ENCODE measurements at regions not wholly inside any gene's neighbourhood (a gene's known extent, or its start where the extent isn't known, plus 50 kb on each side); places are given as distances from the start of the nearest gene placed in this dataset.
"Not testable (repeated sequence)": the region's sequence is repeated elsewhere in the genome, so short reads cannot be mapped to it uniquely, and the experiment has no call there.

- DNase-seq: not testable (repeated sequence)
Measured at GRCh38 chr17:30711626-30712507, 112.6 kb downstream of the CRLF3 start.

- not testable (repeated sequence) for DNase-seq
Measured at GRCh38 chr17:30711176-30711575, 113.3 kb downstream of the CRLF3 start.

GRCh38 chr17:30710276-30711088, 114.0 kb downstream of the CRLF3 start:
- DNase-seq: not testable (repeated sequence)

DNA sequence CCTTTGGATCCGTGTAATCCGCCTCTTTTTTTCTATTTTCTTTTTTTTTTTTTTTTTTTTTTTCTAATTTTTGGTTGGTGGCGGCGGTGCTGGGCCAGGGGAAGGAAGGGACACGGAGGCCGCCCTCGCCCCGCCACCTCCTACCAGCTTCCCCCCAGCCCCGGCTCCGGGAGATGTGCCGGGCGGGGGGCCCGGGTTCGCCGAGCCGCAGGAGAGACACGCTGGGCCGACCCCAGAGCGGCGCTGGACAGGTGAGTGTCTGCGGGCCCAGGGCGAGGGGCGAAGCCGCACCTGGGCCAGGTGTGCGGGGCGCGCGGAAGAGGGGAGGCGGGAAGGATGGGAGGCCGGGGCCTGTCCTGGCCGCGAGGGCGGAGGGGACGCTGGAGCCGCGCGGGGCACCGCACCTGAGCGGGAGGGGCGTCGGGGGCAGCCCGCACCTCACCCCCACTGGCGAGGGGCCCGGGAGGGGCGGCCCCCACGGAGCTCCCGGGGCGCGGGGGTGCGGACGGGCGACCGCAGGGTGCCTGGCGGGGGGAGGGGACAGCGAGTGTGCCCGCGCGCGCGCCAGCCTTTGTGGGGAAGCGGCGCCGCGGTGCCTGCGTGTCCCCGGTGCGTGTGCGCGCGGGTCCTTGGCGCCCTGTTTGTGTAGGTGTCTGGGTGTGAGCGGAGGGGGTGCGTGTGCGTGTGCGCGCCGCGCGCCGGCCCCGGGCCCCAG, 114.8 kb downstream of the CRLF3 start:
- peak; percentile 51 for DNase-seq

DNA sequence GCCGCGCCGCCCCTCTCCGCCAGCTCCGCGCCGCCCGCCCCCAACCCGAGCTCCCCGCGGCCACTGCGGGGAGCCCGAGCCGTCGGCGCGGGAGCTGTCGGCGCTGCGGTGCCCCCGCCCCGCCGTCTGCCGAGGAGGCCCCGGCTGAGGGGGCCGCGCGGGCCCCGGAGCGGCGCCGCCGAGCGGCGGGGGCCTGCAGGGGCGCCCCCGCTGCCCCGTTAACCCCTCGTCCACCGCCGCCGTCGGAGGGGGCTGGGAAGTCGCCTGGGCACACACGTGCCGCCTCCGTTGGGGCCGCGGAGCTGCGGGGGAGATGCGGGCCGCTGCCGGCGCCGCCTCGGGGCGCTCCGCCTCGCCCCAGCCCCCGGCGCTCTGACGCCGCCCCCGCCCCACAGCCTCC, 115.4 kb downstream of the CRLF3 start:
- DNase-seq: peak; percentile 20

GRCh38 chr17:30708241-30709078, 116.0 kb downstream of the CRLF3 start:
- DNase-seq: peak; percentile 69

- DNase-seq: not testable (repeated sequence)
Measured at GRCh38 chr17:30707724-30708240, 116.7 kb downstream of the CRLF3 start.

- DNase-seq: not testable (repeated sequence)
Measured at GRCh38 chr17:30706461-30707335, 117.8 kb downstream of the CRLF3 start.

DNA sequence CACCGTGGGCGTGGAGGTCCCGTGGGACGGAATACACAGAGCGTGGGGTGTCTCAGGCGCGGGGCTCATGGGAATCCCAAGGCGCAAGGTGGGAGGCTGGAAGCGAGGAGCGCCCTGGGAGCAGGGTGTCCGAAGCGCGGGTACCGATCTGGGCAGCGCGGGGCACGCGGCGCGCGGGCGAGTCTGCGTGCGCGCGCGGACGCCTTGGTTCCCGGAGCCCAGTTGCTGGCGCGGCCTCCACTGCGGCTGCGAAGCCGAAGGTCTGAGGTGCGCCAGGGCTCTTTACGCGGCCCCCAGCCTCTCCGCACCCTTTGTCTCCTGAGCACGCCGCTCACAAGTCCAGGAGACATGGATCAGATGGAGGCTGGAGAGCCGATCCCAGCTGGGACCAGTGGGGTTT, 118.5 kb downstream of the CRLF3 start:
- DNase-seq: not testable (repeated sequence)

GRCh38 chr17:30701498-30701989, 122.9 kb downstream of the CRLF3 start:
- DNase-seq: no peak

GRCh38 chr17:30700833-30701232, 123.7 kb downstream of the CRLF3 start:
- not testable (repeated sequence) for DNase-seq

DNA sequence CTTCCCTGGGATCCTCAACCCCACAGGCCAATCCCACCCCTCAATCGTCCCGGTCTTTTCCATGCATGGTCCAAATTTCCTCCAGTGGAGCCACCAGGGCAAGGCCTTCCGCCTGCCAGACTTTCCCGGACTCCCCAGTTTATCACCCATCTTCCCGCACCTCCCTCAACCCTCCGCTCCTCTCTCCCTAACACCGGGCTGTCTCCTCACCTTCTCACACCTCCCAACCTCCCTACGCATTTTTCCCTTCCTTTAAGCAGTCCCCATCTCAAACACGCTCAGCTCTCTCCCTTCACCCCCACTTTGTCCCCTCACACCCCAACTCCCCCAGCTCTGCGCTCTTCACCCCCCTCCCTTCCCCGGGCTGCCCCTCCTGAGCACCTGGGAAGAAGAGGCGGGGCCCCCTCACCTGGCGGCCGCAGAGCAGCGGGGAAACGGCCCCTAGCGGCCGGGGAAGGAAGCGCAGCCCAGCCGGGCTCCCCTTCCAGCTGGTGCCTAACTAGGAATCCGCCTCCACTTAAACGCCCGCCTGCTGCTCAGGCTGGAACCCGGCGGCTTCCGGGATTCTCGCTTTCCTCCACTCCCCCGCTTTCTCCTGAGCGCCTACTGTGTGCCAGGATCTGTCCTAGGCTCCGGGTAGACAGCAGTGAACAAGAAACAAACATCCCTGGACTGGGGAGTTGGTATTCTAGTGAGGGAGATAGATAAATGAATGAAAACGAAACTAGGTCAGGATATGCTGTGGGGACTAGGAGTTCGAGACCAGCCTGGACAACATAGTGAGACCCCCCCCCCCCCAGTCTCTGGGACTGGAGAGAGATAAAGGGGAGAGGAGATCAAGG, 126.7 kb downstream of the CRLF3 start:
- peak; percentile 80 for DNase-seq

DNA sequence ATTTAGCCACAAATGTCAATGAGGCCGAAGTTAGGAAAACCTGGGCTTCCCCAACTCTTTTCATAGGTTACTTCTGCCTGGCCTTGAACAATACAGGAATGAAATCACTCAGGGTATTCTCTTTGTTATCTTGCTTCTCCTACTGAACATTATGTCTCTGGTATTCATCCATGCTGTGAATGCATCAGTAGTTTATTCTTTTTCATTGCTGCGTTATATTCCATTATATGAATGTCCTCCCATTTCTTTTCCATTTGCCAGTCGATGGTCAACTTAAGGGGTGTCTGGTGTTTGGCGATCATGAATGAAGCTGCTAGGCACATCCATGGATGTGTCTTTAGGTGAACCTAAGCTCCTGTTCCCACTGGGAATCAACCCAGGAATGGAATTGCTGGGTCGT, 128.3 kb downstream of the CRLF3 start:
- DNase-seq: no peak

GRCh38 chr17:30695265-30695811, 129.2 kb downstream of the CRLF3 start:
- DNase-seq: not testable (repeated sequence)

DNA sequence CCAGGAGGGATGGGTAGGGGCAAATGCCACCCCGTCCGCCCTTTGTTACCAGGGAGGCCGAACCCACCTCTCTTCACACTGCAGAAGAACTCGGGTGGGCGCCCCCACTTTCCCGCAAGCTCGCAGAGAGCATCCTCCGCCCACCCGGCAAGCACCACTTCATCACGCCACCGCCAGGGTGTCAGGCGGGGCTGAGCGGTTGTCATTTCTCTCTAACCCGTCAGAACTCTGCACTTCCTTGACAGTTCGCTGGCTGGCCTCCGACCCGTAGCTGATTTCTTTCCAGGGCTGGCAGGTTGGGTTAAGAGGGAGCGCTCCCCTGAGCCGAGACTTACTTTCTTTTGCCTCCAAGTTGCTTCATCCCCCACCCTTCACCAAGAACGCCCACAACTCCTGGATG, 130.7 kb downstream of the CRLF3 start:
- peak; percentile 56 for DNase-seq

DNA sequence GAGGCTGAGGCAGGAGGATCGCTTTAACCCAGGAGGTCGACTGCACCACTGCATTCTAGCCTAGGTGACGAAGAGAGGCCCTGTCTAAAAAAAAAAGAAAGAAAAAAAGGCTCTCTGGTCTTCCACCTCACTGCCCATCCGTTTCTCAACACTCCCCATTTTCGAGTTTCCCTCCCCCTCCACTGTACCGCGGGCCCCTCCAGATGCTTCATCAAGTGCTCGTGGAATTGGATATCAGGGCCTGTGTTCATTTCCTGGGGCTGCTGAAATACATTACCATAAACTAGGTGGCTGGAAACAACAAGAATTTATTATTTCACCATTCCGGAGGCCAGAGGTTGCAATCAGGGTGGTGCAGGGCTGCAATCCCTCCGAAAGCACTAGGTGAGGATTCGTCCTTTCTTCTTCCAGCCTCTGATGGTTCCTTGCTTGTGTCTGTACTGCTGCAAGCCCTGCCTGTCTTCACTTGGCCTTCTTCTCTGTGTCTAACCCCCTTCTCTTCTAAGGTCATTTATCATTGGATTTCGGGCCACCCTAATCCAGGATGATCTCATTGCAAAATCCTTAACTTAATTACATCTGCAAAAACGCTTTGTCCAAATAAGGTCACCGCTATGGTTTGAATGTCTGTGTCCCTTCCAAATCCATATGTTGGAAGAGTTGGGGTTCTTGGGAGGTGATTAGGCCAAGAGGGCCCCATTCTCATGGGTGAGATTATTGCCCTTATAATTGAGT, 135.1 kb downstream of the CRLF3 start:
- not testable (repeated sequence) for DNase-seq

DNA sequence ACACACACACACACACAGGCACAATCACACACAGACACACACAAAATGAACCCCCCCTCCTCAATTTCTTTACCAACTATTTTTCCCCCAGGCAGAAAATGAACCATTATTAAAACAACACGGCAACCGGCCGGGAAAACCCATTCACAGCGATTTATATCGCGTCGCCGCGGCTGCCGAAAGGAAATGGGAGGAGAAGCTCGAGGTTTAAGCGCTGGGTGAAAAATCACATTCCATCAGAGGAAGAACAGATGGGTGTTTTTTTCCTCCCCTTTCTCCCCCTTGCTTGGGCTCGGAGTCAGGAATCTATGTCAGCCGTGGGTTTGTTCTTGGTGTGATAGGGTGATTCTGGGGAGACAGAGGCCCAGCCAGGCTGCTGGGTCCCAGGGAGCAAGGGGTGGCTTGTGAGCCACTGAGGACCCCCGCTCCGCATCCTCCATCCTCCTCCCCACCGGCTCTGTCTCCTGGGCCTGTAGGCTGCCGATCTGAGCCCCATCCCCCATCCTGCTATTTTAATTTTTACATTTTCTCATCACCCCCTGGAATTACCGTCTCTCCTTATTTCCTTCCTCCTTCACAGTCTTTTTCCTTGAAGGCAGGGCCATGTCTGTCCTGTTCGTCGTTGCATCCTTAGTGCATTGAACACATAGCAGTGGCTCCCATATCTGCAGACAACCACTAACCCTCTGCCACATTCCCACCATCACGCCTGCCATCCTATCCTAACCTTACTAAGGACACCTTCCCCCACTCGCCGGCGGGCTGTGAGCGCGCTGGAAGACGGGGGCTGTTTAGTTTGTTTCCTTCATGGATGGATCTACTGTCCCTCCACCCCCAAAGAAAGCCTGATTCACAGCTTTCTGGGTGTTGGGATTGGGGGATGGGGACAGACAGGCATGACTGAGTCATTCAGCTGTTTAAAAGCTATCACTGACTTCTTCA, 137.7 kb downstream of the CRLF3 start:
- DNase-seq: not testable (repeated sequence)
